HUES48 (cell line): ENCODE measurements at regions not wholly inside any gene's neighbourhood (a gene's known extent, or its start where the extent isn't known, plus 50 kb on each side); places are given as distances from the start of the nearest gene placed in this dataset.
A peak's percentile ranks its signal among the peaks of the same experiment; 100 is the strongest.

Experiments
- H3K27ac ChIP-seq: one replicate; pipeline ENCODE4 v1.7.0; 2013; ENCODE audit warnings: low read depth, low read length, inconsistent platforms
- H3K27me3 ChIP-seq: 2 replicates; pipeline ENCODE4 v1.6.1; 2013; ENCODE audit warnings: mild to moderate bottlenecking, low read length; ENCODE audit not compliant: control insufficient read depth, insufficient read depth
- H3K36me3 ChIP-seq: 2 replicates; pipeline ENCODE4 v1.6.1; 2013; ENCODE audit warnings: low read length; ENCODE audit not compliant: control insufficient read depth, insufficient read depth
- H3K4me1 ChIP-seq: 2 replicates; pipeline ENCODE4 v1.6.1; 2013; ENCODE audit warnings: mild to moderate bottlenecking, low read length; ENCODE audit not compliant: control insufficient read depth, insufficient read depth
- H3K4me3 ChIP-seq: 2 replicates; pipeline ENCODE4 v1.5.1; 2013; ENCODE audit warnings: mild to moderate bottlenecking, low read depth, low read length
- H3K9ac ChIP-seq: 2 replicates; pipeline ENCODE4 v1.6.1; 2013; ENCODE audit warnings: mild to moderate bottlenecking, low read depth, low read length, moderate library complexity
- H3K9me3 ChIP-seq: 2 replicates; pipeline ENCODE4 v1.6.1; 2013; ENCODE audit warnings: low read length; ENCODE audit not compliant: control insufficient read depth, insufficient read depth

- Histone ChIP-seq H3K9me3 (no peaks in the 10 kb centered on the region), H3K4me3 (no peak overlapping the region), H3K27me3 (no peaks in the 10 kb centered on the region), H3K36me3 (no peaks in the 10 kb centered on the region), H3K27ac (no peak overlapping the region), H3K9ac (no peak overlapping the region), H3K4me1 (no peaks in the 10 kb centered on the region)
Observed at GRCh38 chr13:40061466-40062450, 406.3 kb downstream of the COG6 start.

- H3K4me1 ChIP-seq: 0 out of 2 replicates have a peak, but pooled peaks cover 2% of the 10 kb centered on the region
- H3K27me3 ChIP-seq: no peaks in the 10 kb centered on the region
- H3K4me3 ChIP-seq: no peak overlapping the region
- no peak overlapping the region for H3K9ac ChIP-seq
- no peak overlapping the region for H3K27ac ChIP-seq
- H3K36me3 ChIP-seq: no peaks in the 10 kb centered on the region
- no peaks in the 10 kb centered on the region for H3K9me3 ChIP-seq
Observed at GRCh38 chr13:40063278-40063698, 407.8 kb downstream of the COG6 start.

DNA sequence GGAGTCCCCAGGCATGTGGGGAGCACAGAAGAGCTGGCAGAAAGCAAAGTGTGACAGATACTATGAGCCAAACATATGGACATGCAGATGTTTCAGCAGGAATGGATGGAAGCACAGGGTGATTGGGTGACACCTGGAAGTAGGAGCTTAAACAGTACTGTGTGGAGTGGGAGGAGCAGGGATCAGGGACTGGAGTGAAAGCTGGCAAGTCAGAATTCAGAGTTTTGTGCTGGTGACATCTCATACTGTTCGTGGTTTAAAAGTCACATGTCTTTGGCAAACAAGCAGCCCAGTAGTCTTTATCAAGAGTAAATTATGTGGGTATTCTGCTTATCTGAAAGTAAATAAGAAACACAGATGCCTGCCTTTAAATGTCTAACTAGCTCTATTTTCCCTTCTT lies 408.2 kb downstream of the COG6 start:
- no peak overlapping the region for H3K4me3 ChIP-seq
- no peak overlapping the region for H3K9ac ChIP-seq
- no peaks in the 10 kb centered on the region for H3K27me3 ChIP-seq
- no peaks in the 10 kb centered on the region for H3K36me3 ChIP-seq
- no peak overlapping the region for H3K27ac ChIP-seq
- H3K4me1 ChIP-seq: 0 out of 2 replicates have a peak, but pooled peaks cover 2% of the 10 kb centered on the region
- H3K9me3 ChIP-seq: no peaks in the 10 kb centered on the region

GRCh38 chr13:40064154-40065097 lies 409.0 kb downstream of the COG6 start:
- no peaks in the 10 kb centered on the region for H3K9me3 ChIP-seq
- no peak overlapping the region for H3K27ac ChIP-seq
- no peak overlapping the region for H3K9ac ChIP-seq
- no peaks in the 10 kb centered on the region for H3K36me3 ChIP-seq
- no peak overlapping the region for H3K4me3 ChIP-seq
- H3K27me3 ChIP-seq: no peaks in the 10 kb centered on the region
- 0 out of 2 replicates have a peak, but pooled peaks cover 2% of the 10 kb centered on the region for H3K4me1 ChIP-seq

DNA sequence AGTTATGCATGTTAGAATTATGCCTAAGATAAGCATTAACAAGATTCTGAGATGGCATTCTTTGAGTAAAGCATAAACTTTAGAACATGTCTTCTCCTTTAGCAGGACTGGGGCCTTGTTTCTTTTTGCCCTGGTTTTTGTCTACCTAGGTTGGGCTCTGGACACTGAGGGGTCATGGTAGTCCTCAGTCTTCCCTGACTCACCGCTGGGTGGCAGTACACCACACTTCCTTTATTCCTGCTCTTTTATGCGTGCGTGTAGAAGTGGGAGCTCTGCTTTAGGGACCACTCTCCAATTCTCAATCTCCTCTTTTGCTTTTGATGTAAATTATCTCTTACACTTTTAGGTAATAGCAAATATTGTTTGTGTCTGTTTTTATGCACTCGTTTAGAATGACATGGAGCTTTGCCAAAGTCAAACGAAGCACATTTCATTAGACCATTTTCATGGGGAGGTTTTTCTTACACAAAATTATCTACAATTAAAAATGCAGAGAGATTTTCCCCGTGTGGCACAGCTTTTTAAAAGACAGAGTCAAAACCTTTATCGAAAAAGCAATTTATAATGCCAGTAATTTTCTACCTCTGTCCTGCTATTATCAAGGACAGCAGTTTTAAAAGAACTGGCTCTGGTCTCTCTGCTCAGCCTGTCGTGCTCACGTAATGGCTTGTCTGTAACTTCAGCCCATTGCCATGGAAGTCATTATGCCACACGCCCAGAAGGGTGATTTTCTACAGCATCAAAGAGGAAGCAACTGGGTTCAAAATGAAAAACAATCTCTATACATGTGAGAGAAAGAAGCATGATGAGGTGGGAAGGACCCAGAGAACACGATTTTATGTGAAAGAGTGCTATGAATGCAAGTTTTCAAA lies 413.9 kb downstream of the COG6 start:
- Histone ChIP-seq H3K27ac (no peak overlapping the region), H3K9ac (no peak overlapping the region), H3K27me3 (no peaks in the 10 kb centered on the region), H3K4me3 (no peak overlapping the region), H3K4me1 (peaks cover 6% of the 10 kb centered on the region), H3K9me3 (no peaks in the 10 kb centered on the region), H3K36me3 (no peaks in the 10 kb centered on the region)

DNA sequence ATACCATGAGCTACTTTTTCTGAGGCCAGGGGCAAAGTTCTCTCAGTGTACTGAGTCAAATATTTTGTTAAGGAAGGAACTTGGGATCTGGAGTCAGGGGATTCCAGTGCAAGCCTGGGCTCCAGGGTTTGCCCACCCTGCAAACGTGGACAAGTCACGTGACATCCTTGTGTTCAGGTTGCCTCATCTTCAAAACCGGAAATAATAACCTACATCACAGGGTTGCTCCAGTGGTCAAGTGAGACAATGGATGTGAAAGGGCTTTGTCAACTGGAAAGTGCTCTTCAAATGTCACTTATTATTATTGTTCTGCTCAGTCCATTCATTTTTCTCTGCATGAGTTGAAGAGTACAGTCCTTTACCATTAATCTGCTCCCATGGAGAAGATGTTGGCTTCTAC lies 414.9 kb downstream of the COG6 start:
- Histone ChIP-seq H3K27ac (no peak overlapping the region), H3K36me3 (no peaks in the 10 kb centered on the region), H3K4me3 (no peak overlapping the region), H3K4me1 (peaks cover 13% of the 10 kb centered on the region), H3K9ac (no peak overlapping the region), H3K27me3 (no peaks in the 10 kb centered on the region), H3K9me3 (no peaks in the 10 kb centered on the region)

DNA sequence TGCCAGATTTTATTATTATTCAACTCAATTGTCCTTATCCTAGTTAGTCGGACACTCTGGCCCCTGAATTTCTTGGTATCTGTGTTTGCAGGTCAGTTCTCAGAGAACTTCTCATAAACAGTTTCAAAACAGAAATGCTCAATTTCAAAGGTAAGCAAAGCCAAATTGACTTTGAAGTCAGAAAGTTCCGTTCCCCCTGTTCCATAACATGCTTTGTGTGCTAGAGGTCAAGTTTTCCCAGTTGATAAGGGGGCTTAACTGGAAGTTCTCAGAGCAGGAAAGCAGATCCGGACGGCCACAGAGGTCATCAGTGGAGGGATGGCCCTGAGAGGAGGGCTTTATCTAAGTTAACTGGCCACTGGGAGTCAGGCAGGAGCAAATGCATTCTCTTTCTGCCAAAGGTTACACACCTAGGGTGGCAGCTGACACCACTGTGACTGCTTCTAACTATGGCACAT lies 417.2 kb downstream of the COG6 start:
- Histone ChIP-seq H3K9me3 (no peaks in the 10 kb centered on the region), H3K36me3 (no peaks in the 10 kb centered on the region), H3K9ac (no peak overlapping the region), H3K27me3 (no peaks in the 10 kb centered on the region), H3K27ac (no peak overlapping the region), H3K4me3 (no peak overlapping the region), H3K4me1 (peaks cover 13% of the 10 kb centered on the region)

- no peaks in the 10 kb centered on the region for H3K36me3 ChIP-seq
- H3K9me3 ChIP-seq: no peaks in the 10 kb centered on the region
- no peaks in the 10 kb centered on the region for H3K27me3 ChIP-seq
- no peak overlapping the region for H3K4me3 ChIP-seq
- H3K4me1 ChIP-seq: peaks cover 11% of the 10 kb centered on the region
- peak overlapping the region; percentile 53 for H3K27ac ChIP-seq
- no peak overlapping the region for H3K9ac ChIP-seq
Observed at GRCh38 chr13:40074338-40074737, 418.9 kb downstream of the COG6 start.

DNA sequence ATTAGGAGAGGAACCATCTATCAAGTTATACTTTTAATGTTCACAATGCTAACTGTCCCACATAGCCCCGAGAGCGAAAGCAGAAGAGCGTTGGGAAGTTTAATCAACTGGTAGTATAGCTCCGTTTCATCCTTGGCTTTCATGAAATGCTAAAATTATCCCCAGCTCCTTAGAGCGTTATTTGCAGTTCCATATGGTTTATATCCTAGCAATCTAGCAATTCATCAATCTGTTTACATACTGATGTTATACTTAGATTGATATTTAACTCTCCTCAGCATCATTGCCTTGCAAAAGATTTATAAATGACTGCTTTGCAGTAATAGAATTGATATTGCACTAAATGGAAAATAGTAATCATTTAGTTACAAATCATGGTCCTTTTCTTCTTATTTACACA lies 419.8 kb downstream of the COG6 start:
- Histone ChIP-seq H3K4me1 (peaks cover 11% of the 10 kb centered on the region), H3K9me3 (no peaks in the 10 kb centered on the region), H3K4me3 (no peak overlapping the region), H3K27ac (no peak overlapping the region), H3K9ac (no peak overlapping the region), H3K27me3 (no peaks in the 10 kb centered on the region), H3K36me3 (no peaks in the 10 kb centered on the region)

GRCh38 chr13:40076765-40077362 lies 421.4 kb downstream of the COG6 start:
- no peaks in the 10 kb centered on the region for H3K27me3 ChIP-seq
- no peak overlapping the region for H3K27ac ChIP-seq
- H3K36me3 ChIP-seq: no peaks in the 10 kb centered on the region
- H3K4me3 ChIP-seq: no peak overlapping the region
- H3K4me1 ChIP-seq: peaks cover 11% of the 10 kb centered on the region
- no peaks in the 10 kb centered on the region for H3K9me3 ChIP-seq
- H3K9ac ChIP-seq: no peak overlapping the region
